Stimulated activated naive CD8-positive, alpha-beta T cell treated with anti-CD3 and anti-CD28 coated beads, Interleukin-15, Interleukin-2, amounts not matched to agents 100 ng/mL and 50 ng/mL, for 24 hours (primary cell): ENCODE measurements at regions not wholly inside any gene's neighbourhood (a gene's known extent, or its start where the extent isn't known, plus 50 kb on each side); places are given as distances from the start of the nearest gene placed in this dataset.

Experiments used
- H3K27ac Mint-ChIP-seq: one replicate; pipeline ENCODE4 v1.8.0; 2021; ENCODE audit warnings: mild to moderate bottlenecking, mixed read lengths
- H3K27me3 Mint-ChIP-seq: one replicate; pipeline ENCODE4 v1.8.0; 2021; ENCODE audit warnings: mixed read lengths
- H3K36me3 Mint-ChIP-seq: one replicate; pipeline ENCODE4 v1.8.0; 2021; ENCODE audit warnings: low read depth, mixed read lengths
- H3K4me1 Mint-ChIP-seq: one replicate; pipeline ENCODE4 v1.8.0; 2021; ENCODE audit warnings: low read depth, mixed read lengths
- H3K4me3 Mint-ChIP-seq: one replicate; pipeline ENCODE4 v1.8.0; 2021; ENCODE audit warnings: mild to moderate bottlenecking, mixed read lengths
- H3K9me3 Mint-ChIP-seq: one replicate; pipeline ENCODE4 v1.8.0; 2021; ENCODE audit warnings: mixed read lengths

DNA sequence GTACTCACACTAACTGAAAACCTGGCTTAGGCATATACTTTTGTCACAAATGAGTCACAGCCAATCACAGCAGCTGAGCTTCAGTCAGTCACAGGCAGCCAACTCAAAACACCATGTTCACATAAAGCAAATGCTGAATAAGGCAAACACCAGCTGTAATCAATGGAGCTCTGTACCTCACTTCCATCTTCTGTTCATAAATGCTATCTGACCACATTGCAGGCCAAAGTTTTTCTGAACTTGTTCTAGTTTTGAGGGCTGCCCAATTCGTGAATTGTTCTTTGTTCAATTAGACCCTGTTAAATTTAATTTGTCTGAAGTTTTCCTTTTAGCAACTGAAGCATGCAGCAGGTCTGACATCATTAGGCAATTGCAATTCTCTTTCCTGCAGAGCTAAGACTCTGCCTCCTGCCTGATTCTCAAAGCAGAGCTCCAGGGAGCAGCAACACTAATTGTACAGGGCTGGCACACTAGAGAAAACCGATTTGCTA, 129.9 kb downstream of the WIF1 start:
- no peaks in the 10 kb centered on the region for H3K36me3 Mint-ChIP-seq
- H3K4me1 Mint-ChIP-seq, result no peaks in the 10 kb centered on the region
- H3K9me3 Mint-ChIP-seq, result no peaks in the 10 kb centered on the region
- no peak overlapping the region for H3K27ac Mint-ChIP-seq
- H3K4me3 Mint-ChIP-seq, result no peak overlapping the region
- peaks cover 27% of the 10 kb centered on the region for H3K27me3 Mint-ChIP-seq

DNA sequence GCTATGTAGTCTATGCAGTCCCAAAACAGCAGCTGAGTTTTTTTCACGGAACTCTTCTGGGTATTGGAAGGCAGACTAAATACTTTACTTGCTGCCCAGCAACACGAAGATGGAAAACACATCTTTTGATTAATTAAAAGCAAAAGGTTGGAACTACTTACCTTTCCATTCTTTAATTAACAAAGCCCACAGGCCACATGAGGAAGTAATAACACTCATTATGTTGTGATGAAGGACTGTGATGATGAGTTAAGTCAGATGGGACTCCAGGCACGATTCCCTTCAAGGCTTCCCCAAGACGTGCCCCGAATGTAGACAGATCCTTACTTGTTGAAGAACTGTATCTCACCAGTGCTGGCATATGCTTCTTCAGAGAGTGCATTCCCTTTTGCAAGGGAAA, 129.0 kb downstream of the WIF1 start:
- Mint-ChIP-seq H3K36me3 (no peaks in the 10 kb centered on the region), H3K27ac (no peak overlapping the region), H3K4me1 (no peaks in the 10 kb centered on the region), H3K9me3 (no peaks in the 10 kb centered on the region), H3K4me3 (no peak overlapping the region), H3K27me3 (peaks cover 28% of the 10 kb centered on the region)

DNA sequence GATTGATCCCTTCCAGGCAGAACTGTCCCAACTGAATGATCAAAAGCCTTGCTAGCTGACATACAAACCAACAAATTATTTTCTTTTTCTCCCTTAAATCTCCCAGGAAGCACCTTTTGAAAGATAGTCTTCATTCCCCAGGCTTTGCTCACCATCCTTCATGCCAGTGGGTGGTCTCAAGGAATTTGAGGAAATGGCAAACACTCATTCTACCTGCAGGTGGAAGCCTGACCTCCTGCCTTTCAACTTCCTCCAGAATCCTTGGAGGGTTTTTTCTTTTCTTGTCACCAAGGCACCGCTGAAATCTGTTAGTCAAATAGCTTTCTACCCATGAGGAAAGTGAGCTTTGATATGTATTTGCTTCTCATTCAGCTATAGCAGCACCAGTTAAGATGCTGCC, 128.5 kb downstream of the WIF1 start:
- Mint-ChIP-seq H3K27ac (no peak overlapping the region), H3K36me3 (no peaks in the 10 kb centered on the region), H3K9me3 (no peaks in the 10 kb centered on the region)

DNA sequence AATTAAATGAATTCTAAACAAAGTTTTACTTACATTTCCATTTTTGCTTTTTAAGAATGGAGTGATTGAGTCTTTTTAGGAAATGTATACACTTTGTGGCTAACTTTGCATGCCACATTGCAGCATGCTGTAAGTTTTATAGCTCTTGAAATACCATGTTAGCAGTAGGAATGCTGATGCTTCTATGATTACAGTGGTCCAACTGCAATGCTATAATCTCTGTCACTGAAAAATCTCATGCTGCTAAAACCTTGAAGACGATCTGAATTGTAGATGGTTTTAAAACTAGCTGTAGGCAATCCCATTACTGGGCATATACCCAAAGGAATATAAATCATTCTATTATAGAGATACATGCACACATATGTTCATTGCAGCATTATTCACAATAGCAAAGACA, 127.6 kb downstream of the WIF1 start:
- H3K4me3 Mint-ChIP-seq, result no peak overlapping the region
- H3K27ac Mint-ChIP-seq, result no peak overlapping the region
- H3K9me3 Mint-ChIP-seq, result no peaks in the 10 kb centered on the region
- H3K4me1 Mint-ChIP-seq, result no peaks in the 10 kb centered on the region
- H3K36me3 Mint-ChIP-seq, result no peaks in the 10 kb centered on the region
- peaks cover 37% of the 10 kb centered on the region for H3K27me3 Mint-ChIP-seq

More for the DNA sequence above, 128.5 kb downstream of the WIF1 start:
- H3K4me1 Mint-ChIP-seq, result no peaks in the 10 kb centered on the region
- no peak overlapping the region for H3K4me3 Mint-ChIP-seq
- peaks cover 28% of the 10 kb centered on the region for H3K27me3 Mint-ChIP-seq

DNA sequence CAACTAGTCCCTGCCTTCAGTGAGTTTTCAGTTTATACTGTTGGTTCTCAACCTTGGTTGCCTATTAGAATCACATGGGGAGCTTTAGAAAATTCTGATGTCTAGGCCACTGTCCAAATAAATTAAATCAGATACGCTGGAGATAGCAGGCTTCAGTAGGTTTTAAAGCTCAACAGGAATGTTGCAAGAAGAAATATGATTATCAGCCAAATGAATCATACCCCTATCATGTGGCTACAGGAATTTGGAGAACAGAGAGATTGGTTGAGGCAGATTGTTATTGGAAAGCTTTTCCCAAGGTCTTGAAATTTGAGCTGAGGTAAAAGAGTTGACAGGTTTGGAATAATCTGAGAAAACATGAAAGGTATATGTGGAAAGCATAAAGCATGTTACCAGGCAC, 125.3 kb downstream of the WIF1 start:
- Mint-ChIP-seq H3K27ac (no peak overlapping the region), H3K27me3 (peaks cover 33% of the 10 kb centered on the region), H3K36me3 (no peaks in the 10 kb centered on the region), H3K4me1 (no peaks in the 10 kb centered on the region), H3K4me3 (no peak overlapping the region), H3K9me3 (no peaks in the 10 kb centered on the region)

DNA sequence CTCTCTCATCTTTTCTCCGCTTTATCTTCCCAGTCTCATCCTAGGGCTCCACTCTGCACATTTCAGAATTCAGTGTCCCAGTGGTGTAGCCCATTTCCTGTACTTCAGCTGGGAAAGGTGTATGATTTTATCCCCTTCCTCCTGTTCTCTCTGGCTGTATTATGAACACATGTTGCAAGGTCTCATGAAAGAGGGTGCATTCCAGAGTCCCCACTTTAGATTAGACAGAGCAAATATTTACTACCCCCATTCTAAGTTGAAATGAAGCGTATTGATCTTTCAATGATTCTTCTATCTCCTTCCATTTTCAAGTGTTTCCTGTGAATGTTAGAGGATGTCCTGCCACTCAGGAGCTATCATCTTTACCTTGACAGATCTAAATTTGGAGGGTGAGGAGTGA, 123.2 kb downstream of the WIF1 start:
- no peaks in the 10 kb centered on the region for H3K36me3 Mint-ChIP-seq
- H3K27ac Mint-ChIP-seq, result no peak overlapping the region
- peaks cover 11% of the 10 kb centered on the region for H3K9me3 Mint-ChIP-seq
- peaks cover 25% of the 10 kb centered on the region for H3K27me3 Mint-ChIP-seq
- no peaks in the 10 kb centered on the region for H3K4me1 Mint-ChIP-seq
- H3K4me3 Mint-ChIP-seq, result no peak overlapping the region

DNA sequence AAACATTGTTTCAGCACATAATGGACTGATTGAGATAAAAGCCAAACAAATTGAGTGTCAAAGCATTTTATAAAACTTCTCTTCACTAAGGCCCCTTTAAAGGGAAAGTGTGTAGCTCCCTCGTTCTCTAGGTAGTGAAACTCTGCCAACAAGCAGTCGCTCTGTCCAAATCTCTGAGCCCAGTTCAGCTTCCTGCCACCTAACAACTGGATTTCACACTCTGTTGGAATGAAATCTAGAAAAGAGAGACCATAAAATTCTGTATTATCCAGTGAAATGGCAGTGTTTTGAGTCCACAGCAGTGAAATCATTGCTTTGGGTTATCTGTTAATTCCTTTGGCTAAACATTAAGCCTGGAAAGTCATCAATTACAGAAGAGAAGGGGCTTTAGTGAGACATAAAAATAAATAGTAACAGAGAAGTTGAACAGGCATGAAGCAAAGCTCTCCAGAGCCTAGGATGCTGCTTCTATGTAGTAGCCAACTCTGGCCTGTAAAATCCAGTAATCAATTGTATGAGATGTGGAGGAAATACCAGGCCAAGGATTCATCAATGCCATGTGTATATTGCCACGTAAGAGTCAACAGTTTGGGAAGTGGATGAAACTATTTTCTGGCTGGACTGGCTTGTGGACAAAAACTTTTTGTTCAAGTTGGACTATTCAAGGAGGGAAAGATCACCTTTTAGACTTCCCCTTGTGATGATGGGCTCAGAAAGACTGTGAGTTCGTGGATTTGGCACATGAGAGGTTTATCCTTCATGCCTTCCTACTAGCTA, 122.5 kb downstream of the WIF1 start:
- no peaks in the 10 kb centered on the region for H3K36me3 Mint-ChIP-seq
- H3K27me3 Mint-ChIP-seq, result peaks cover 25% of the 10 kb centered on the region
- no peak overlapping the region for H3K27ac Mint-ChIP-seq
- no peaks in the 10 kb centered on the region for H3K4me1 Mint-ChIP-seq
- H3K4me3 Mint-ChIP-seq, result no peak overlapping the region
- peaks cover 11% of the 10 kb centered on the region for H3K9me3 Mint-ChIP-seq

DNA sequence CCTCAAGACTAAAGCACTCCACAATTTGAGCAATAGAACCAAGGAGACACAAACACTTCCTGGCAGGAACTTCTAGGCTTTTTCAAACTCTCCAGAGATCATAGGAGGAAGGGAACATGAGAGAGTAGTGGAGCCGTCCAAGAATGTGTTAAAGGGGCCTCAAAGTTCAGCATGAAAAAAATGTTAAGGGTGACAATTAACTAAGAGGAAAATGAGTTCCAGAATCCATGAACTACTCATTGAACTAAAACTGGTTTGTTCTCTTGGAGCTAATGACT, 122.0 kb downstream of the WIF1 start:
- Mint-ChIP-seq H3K27ac (no peak overlapping the region), H3K9me3 (peaks cover 11% of the 10 kb centered on the region), H3K36me3 (no peaks in the 10 kb centered on the region), H3K27me3 (peaks cover 25% of the 10 kb centered on the region), H3K4me3 (no peak overlapping the region), H3K4me1 (no peaks in the 10 kb centered on the region)
